ENCODE measurements at regions not wholly inside any gene's neighbourhood (a gene's known extent, or its start where the extent isn't known, plus 50 kb on each side); places are given as distances from the start of the nearest gene placed in this dataset.

DNA sequence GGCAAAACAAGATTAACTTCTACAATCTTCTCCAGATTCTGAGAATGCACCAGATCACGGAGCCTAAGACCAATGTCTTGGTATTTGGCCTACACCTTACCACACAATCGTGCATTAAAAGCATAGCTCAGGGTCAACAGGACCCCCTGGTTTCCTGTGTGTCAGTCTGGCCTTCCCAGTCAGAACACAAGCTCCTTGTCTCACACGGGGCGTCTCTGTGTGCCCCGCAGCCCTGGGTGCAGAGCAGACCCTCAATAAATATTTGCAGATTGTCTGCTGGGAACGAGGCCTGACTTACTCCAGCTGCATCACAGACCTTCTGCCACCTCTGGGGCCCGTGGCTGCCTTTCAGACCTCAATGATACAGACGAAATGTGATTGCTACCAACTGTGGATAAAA is 82.5 kb upstream of the CTNNB1 start:
- Histone ChIP-seq H3K4me1 (ENCODE audit: insufficient read depth, low read length) (peaks cover 18% of the 10 kb centered on the region), H3K9me3 (ENCODE audit: low read length) (no peaks in the 10 kb centered on the region), H3K4me3 (ENCODE audit: low read depth in 1 of 2, low read length in 2 of 2) (no peak overlapping the region), H3K27ac (ENCODE audit: low read depth, low read length) (no peak overlapping the region), H3K9ac (ENCODE audit: low read length) (no peak overlapping the region), H3K27me3 (ENCODE audit: control insufficient read depth in 1 of 2, insufficient read depth in 2 of 2, low read length in 2 of 2) (no peaks in the 10 kb centered on the region), H3K36me3 (ENCODE audit: insufficient read depth, low read length) (no peaks in the 10 kb centered on the region)

DNA sequence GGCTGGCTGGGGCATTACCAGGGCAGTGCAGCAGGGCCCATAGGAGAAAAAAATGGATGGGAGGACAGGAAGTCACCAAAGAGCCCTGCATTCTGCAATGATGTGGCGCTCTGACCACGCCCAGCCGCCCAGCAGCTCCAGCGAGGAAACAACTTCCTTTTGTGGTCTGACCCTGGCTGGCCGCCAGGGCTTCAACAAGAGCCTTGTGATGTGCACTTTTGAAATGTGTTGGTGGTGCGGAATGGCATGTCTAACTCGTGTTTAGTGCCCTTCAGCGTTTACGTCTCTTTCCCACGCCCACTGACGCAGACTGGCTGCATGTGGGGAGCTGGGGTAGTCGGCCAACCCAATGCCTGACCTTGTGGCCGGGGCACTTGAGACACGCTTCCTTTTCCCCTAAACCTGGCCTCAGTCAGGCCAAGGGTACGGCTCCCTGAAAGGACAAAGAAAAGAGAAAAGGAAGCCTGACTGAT is 81.9 kb upstream of the CTNNB1 start:
- Histone ChIP-seq H3K4me1 (ENCODE audit: insufficient read depth, low read length) (peaks cover 18% of the 10 kb centered on the region), H3K4me3 (ENCODE audit: low read depth in 1 of 2, low read length in 2 of 2) (no peak overlapping the region), H3K36me3 (ENCODE audit: insufficient read depth, low read length) (no peaks in the 10 kb centered on the region), H3K27ac (ENCODE audit: low read depth, low read length) (no peak overlapping the region), H3K9me3 (ENCODE audit: low read length) (no peaks in the 10 kb centered on the region), H3K9ac (ENCODE audit: low read length) (no peak overlapping the region), H3K27me3 (ENCODE audit: control insufficient read depth in 1 of 2, insufficient read depth in 2 of 2, low read length in 2 of 2) (no peaks in the 10 kb centered on the region)

DNA sequence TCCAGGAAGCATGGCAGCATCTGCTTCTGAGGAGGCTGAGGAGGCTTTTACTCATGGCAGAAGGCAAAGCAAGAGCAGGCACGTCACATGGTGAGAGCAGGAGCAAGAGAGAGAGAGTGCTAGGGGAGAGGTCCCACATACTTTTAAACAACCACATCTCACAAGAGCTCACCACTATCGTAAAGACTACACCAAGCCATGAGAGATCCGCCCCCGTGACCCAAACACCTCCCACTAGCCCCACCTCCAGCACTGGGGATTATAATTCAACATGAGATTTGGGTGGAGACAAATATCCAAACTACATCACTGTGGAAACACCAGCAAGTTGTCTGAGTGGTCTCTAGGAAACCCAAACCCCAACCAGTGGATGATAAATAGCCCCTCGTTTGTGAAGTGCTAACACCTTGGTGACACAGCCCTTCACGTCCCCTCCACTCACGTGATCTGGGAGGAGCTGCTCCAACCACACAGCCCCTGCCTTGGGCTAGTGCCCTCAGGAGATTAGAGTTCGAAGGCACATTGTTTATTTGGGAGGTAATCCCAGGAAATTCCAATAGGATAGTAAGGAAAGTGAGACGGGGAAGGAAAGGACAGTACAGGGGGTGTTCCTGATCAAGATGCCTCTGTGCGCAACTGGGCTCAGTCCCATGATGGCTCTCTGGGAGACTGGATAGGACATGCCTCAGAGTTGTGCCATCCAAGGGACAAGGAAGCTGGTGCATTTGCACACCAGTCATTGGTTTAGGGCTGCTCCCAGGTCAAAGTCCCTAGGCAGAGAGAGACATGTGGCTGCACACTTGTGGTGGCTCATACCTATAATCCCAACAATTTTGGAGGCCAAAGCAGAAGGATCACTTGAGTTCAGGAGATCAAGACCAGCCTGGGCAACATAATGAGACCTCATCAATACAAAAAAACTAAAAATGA is 80.6 kb upstream of the CTNNB1 start:
- no peaks in the 10 kb centered on the region for H3K9me3 ChIP-seq (ENCODE audit: low read length)
- H3K36me3 ChIP-seq (ENCODE audit: insufficient read depth, low read length): no peaks in the 10 kb centered on the region
- peaks cover 18% of the 10 kb centered on the region for H3K4me1 ChIP-seq (ENCODE audit: insufficient read depth, low read length)
- no peak overlapping the region for H3K27ac ChIP-seq (ENCODE audit: low read depth, low read length)
- H3K4me3 ChIP-seq (ENCODE audit: low read depth in 1 of 2, low read length in 2 of 2): no peak overlapping the region
- no peaks in the 10 kb centered on the region for H3K27me3 ChIP-seq (ENCODE audit: control insufficient read depth in 1 of 2, insufficient read depth in 2 of 2, low read length in 2 of 2)
- H3K9ac ChIP-seq (ENCODE audit: low read length): no peak overlapping the region

DNA sequence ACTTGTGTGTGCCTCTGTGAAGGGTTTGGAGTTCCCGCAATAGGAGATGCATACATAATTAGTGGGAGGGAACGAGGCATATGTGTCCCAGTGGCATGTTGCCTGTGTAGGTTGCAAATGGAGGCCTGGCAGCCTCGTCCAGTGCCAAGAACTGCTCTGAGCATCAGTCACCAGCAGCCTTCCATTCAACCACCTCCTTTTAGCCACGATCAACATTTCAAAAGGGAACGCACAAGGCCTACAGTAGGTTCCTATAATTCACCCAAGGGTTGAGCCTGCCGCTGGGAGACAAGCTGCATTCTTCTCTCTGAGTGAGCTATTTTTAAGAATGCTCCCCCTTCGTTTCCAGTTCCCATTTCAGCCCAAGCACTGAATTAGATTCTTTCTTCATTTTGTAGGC is 78.8 kb upstream of the CTNNB1 start:
- Histone ChIP-seq H3K27me3 (ENCODE audit: control insufficient read depth in 1 of 2, insufficient read depth in 2 of 2, low read length in 2 of 2) (no peaks in the 10 kb centered on the region), H3K36me3 (ENCODE audit: insufficient read depth, low read length) (no peaks in the 10 kb centered on the region), H3K4me3 (ENCODE audit: low read depth in 1 of 2, low read length in 2 of 2) (no peak overlapping the region), H3K4me1 (ENCODE audit: insufficient read depth, low read length) (peaks cover 18% of the 10 kb centered on the region), H3K9me3 (ENCODE audit: low read length) (no peaks in the 10 kb centered on the region), H3K9ac (ENCODE audit: low read length) (no peak overlapping the region), H3K27ac (ENCODE audit: low read depth, low read length) (peak overlapping the region; percentile 39)

DNA sequence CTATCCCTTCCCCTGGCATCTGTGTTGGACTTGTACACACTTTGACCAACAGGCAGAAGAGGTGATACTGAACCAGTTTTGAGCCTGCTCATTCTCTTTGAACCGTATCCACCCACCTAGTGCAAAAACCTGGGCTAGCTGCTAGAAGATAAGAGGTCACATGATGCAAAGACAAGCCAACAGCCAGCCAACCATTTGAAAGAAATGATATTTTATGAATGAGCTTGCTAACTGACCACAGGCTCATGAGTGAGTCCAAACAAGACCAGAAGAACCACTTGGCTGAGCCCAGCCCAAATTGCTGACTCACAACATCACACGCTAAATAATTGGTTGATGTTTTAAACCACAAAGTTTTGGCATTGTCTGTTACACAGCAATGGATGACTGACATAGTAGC is 74.0 kb upstream of the CTNNB1 start:
- Histone ChIP-seq H3K9me3 (ENCODE audit: low read length) (no peaks in the 10 kb centered on the region), H3K27ac (ENCODE audit: low read depth, low read length) (no peak overlapping the region), H3K4me1 (ENCODE audit: insufficient read depth, low read length) (peaks cover 8% of the 10 kb centered on the region), H3K36me3 (ENCODE audit: insufficient read depth, low read length) (no peaks in the 10 kb centered on the region), H3K9ac (ENCODE audit: low read length) (no peak overlapping the region), H3K27me3 (ENCODE audit: control insufficient read depth in 1 of 2, insufficient read depth in 2 of 2, low read length in 2 of 2) (no peaks in the 10 kb centered on the region), H3K4me3 (ENCODE audit: low read depth in 1 of 2, low read length in 2 of 2) (no peak overlapping the region)

DNA sequence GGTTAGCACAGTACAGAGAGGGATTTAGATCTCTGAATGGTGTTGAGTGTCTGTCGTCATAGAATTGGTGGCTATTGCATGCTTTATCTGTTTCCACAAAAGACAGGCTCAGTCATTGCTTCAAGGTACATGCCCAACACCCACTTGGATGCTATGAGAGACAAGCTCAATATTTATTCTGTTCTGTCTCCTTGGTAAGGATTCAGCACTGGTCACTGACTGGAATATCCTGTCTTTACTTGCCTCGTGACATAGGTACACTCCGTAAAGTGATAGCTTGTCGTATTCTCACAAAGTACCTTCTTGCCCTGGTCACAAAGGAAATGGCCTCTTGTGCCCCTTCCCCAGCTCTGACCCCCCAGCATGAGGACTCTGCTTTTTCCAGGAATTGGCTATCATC is 72.8 kb upstream of the CTNNB1 start:
- no peak overlapping the region for H3K9ac ChIP-seq (ENCODE audit: low read length)
- H3K9me3 ChIP-seq (ENCODE audit: low read length): no peaks in the 10 kb centered on the region
- H3K36me3 ChIP-seq (ENCODE audit: insufficient read depth, low read length): no peaks in the 10 kb centered on the region
- H3K27me3 ChIP-seq (ENCODE audit: control insufficient read depth in 1 of 2, insufficient read depth in 2 of 2, low read length in 2 of 2): no peaks in the 10 kb centered on the region
- H3K27ac ChIP-seq (ENCODE audit: low read depth, low read length): no peak overlapping the region
- H3K4me1 ChIP-seq (ENCODE audit: insufficient read depth, low read length): no peaks in the 10 kb centered on the region
- H3K4me3 ChIP-seq (ENCODE audit: low read depth in 1 of 2, low read length in 2 of 2): no peak overlapping the region

GRCh38 chr3:41126961-41127360 is 72.3 kb upstream of the CTNNB1 start:
- H3K9ac ChIP-seq (ENCODE audit: low read length): no peak overlapping the region
- H3K36me3 ChIP-seq (ENCODE audit: insufficient read depth, low read length): no peaks in the 10 kb centered on the region
- no peak overlapping the region for H3K4me3 ChIP-seq (ENCODE audit: low read depth in 1 of 2, low read length in 2 of 2)
- no peaks in the 10 kb centered on the region for H3K4me1 ChIP-seq (ENCODE audit: insufficient read depth, low read length)
- H3K27ac ChIP-seq (ENCODE audit: low read depth, low read length): no peak overlapping the region
- H3K27me3 ChIP-seq (ENCODE audit: control insufficient read depth in 1 of 2, insufficient read depth in 2 of 2, low read length in 2 of 2): no peaks in the 10 kb centered on the region
- no peaks in the 10 kb centered on the region for H3K9me3 ChIP-seq (ENCODE audit: low read length)

GRCh38 chr3:41127414-41127813 is 71.9 kb upstream of the CTNNB1 start:
- Histone ChIP-seq H3K36me3 (ENCODE audit: insufficient read depth, low read length) (no peaks in the 10 kb centered on the region), H3K9me3 (ENCODE audit: low read length) (no peaks in the 10 kb centered on the region)

GRCh38 chr3:41129731-41130130 is 69.6 kb upstream of the CTNNB1 start:
- Histone ChIP-seq H3K27me3 (ENCODE audit: control insufficient read depth in 1 of 2, insufficient read depth in 2 of 2, low read length in 2 of 2) (no peaks in the 10 kb centered on the region), H3K4me1 (ENCODE audit: insufficient read depth, low read length) (no peaks in the 10 kb centered on the region), H3K36me3 (ENCODE audit: insufficient read depth, low read length) (no peaks in the 10 kb centered on the region), H3K27ac (ENCODE audit: low read depth, low read length) (no peak overlapping the region), H3K4me3 (ENCODE audit: low read depth in 1 of 2, low read length in 2 of 2) (no peak overlapping the region), H3K9me3 (ENCODE audit: low read length) (no peaks in the 10 kb centered on the region), H3K9ac (ENCODE audit: low read length) (no peak overlapping the region)

More at GRCh38 chr3:41127414-41127813, 71.9 kb upstream of the CTNNB1 start:
- Histone ChIP-seq H3K27me3 (ENCODE audit: control insufficient read depth in 1 of 2, insufficient read depth in 2 of 2, low read length in 2 of 2) (no peaks in the 10 kb centered on the region), H3K27ac (ENCODE audit: low read depth, low read length) (no peak overlapping the region), H3K4me1 (ENCODE audit: insufficient read depth, low read length) (no peaks in the 10 kb centered on the region), H3K9ac (ENCODE audit: low read length) (no peak overlapping the region), H3K4me3 (ENCODE audit: low read depth in 1 of 2, low read length in 2 of 2) (no peak overlapping the region)

GRCh38 chr3:41131224-41131623 is 68.1 kb upstream of the CTNNB1 start:
- no peaks in the 10 kb centered on the region for H3K36me3 ChIP-seq (ENCODE audit: insufficient read depth, low read length)
- H3K27ac ChIP-seq (ENCODE audit: low read depth, low read length): no peak overlapping the region
- H3K4me1 ChIP-seq (ENCODE audit: insufficient read depth, low read length): no peaks in the 10 kb centered on the region
- no peak overlapping the region for H3K9ac ChIP-seq (ENCODE audit: low read length)
- H3K27me3 ChIP-seq (ENCODE audit: control insufficient read depth in 1 of 2, insufficient read depth in 2 of 2, low read length in 2 of 2): no peaks in the 10 kb centered on the region
- H3K9me3 ChIP-seq (ENCODE audit: low read length): no peaks in the 10 kb centered on the region
- no peak overlapping the region for H3K4me3 ChIP-seq (ENCODE audit: low read depth in 1 of 2, low read length in 2 of 2)

DNA sequence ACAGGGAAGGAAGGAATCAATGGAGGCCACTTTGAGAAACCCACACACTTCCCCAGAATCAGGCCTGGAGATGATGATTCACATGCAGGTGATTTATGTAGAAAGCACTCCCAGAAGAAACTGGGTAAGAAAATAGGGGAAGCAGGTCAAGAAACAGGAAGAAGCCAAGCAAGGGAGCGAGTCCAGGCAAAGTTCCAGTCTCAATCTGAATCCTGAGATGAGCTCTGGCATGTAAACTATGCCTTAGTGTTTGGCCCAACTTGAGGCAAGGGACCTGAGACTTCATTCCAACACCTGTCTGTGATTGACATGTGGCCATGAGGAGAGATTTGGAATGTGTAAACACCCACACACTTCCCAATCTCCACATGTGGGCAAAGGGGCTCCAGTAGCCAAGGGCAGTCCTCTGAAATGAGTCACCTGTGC is 61.6 kb upstream of the CTNNB1 start:
- Histone ChIP-seq H3K27ac (ENCODE audit: low read depth, low read length) (no peak overlapping the region), H3K9ac (ENCODE audit: low read length) (no peak overlapping the region), H3K27me3 (ENCODE audit: control insufficient read depth in 1 of 2, insufficient read depth in 2 of 2, low read length in 2 of 2) (no peaks in the 10 kb centered on the region), H3K36me3 (ENCODE audit: insufficient read depth, low read length) (no peaks in the 10 kb centered on the region), H3K9me3 (ENCODE audit: low read length) (no peaks in the 10 kb centered on the region), H3K4me1 (ENCODE audit: insufficient read depth, low read length) (no peaks in the 10 kb centered on the region), H3K4me3 (ENCODE audit: low read depth in 1 of 2, low read length in 2 of 2) (no peak overlapping the region)

GRCh38 chr3:41138146-41138545 is 61.2 kb upstream of the CTNNB1 start:
- no peak overlapping the region for H3K9ac ChIP-seq (ENCODE audit: low read length)
- no peaks in the 10 kb centered on the region for H3K9me3 ChIP-seq (ENCODE audit: low read length)
- H3K27ac ChIP-seq (ENCODE audit: low read depth, low read length): no peak overlapping the region
- H3K4me1 ChIP-seq (ENCODE audit: insufficient read depth, low read length): no peaks in the 10 kb centered on the region
- no peaks in the 10 kb centered on the region for H3K27me3 ChIP-seq (ENCODE audit: control insufficient read depth in 1 of 2, insufficient read depth in 2 of 2, low read length in 2 of 2)
- H3K4me3 ChIP-seq (ENCODE audit: low read depth in 1 of 2, low read length in 2 of 2): no peak overlapping the region
- no peaks in the 10 kb centered on the region for H3K36me3 ChIP-seq (ENCODE audit: insufficient read depth, low read length)
